Hepatocyte (in vitro differentiated cells): ENCODE measurements at regions not wholly inside any gene's neighbourhood (a gene's known extent, or its start where the extent isn't known, plus 50 kb on each side); places are given as distances from the start of the nearest gene placed in this dataset.
"Not testable (repeated sequence)": the region's sequence is repeated elsewhere in the genome, so short reads cannot be mapped to it uniquely, and the experiment has no call there.

Source experiments
- EZH2 ChIP-seq: fragments of 200-600 bp; sonication (generic); IDR thresholded peaks from 2 replicates; pipeline ENCODE4 v1.6.1; 2016; ENCODE audit warnings: antibody characterized with exemption, mild to moderate bottlenecking, borderline replicate concordance
- EZH2phosphoT487 ChIP-seq: fragments of 200-600 bp; sonication (generic); IDR thresholded peaks from one replicate; pipeline ENCODE4 v1.6.1; 2018; ENCODE audit warnings: antibody characterized with exemption, mild to moderate bottlenecking, low read depth, moderate library complexity; ENCODE audit not compliant: unreplicated experiment, severe bottlenecking
- TF ChIP-seq, protein P1 (sequence below): fragments of 200-600 bp; sonication (generic); IDR thresholded peaks from 2 replicates; pipeline ENCODE4 v1.5.1; 2016; ENCODE audit warnings: antibody characterized with exemption, mild to moderate bottlenecking; ENCODE audit not compliant: poor library complexity

- not testable (repeated sequence) for TF ChIP-seq EZH2, EZH2phosphoT487
- TF ChIP-seq, protein P1, sequence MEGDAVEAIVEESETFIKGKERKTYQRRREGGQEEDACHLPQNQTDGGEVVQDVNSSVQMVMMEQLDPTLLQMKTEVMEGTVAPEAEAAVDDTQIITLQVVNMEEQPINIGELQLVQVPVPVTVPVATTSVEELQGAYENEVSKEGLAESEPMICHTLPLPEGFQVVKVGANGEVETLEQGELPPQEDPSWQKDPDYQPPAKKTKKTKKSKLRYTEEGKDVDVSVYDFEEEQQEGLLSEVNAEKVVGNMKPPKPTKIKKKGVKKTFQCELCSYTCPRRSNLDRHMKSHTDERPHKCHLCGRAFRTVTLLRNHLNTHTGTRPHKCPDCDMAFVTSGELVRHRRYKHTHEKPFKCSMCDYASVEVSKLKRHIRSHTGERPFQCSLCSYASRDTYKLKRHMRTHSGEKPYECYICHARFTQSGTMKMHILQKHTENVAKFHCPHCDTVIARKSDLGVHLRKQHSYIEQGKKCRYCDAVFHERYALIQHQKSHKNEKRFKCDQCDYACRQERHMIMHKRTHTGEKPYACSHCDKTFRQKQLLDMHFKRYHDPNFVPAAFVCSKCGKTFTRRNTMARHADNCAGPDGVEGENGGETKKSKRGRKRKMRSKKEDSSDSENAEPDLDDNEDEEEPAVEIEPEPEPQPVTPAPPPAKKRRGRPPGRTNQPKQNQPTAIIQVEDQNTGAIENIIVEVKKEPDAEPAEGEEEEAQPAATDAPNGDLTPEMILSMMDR: not testable (repeated sequence)
Observed at GRCh38 chr1:143786381-143786780, 185.4 kb downstream of the FAM72C start.
